ENCODE measurements at regions not wholly inside any gene's neighbourhood (a gene's known extent, or its start where the extent isn't known, plus 50 kb on each side); places are given as distances from the start of the nearest gene placed in this dataset.
A peak's percentile ranks its signal among the peaks of the same experiment; 100 is the strongest.

DNA sequence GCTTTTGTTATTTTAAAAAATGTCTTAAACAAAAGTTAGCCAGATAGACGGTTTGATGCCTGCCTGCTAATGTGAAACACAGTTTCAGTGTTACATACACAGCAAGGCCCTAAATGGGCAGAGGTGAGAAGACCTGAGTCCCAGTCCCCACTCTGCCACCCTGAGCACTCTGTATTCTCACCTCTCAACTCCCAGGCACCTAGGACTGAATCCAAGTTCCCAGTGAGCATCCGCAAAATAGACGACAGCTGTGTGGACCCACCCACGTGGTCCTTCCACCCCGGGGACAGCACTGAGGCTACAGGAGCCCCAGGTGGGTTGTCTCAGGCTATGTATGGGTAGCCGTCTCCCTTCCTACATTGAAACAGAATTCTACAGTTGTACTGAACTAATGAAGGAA, 111.5 kb downstream of the RPL27A start:
- no peak for DNase-seq (ENCODE audit: insufficient read length, low spot score)
- no peak for FAIRE-seq

GRCh38 chr11:8794677-8795103, 112.1 kb downstream of the RPL27A start:
- FAIRE-seq: no peak
- DNase-seq (ENCODE audit: insufficient read length, low spot score): no peak

DNA sequence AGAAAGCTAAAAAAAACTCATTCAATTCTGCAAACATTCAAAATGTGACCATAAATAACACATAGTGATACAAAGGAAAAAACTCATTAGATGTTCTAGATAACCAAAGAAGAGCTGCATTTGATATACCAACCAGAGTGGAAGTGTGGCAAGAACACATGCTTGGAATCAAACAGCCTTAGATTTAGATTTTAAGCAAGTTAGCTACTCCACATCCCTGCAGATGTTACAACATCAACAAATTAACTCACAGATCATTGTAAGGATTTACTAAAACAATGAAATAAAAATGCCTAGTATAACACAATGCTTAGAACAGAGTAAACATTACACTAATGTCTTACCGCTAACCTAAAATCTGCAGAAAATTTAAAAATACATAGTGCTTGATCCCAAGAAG, 114.0 kb upstream of the AKIP1 start:
- FAIRE-seq: no peak
- no peak for DNase-seq (ENCODE audit: insufficient read length, low spot score)

DNA sequence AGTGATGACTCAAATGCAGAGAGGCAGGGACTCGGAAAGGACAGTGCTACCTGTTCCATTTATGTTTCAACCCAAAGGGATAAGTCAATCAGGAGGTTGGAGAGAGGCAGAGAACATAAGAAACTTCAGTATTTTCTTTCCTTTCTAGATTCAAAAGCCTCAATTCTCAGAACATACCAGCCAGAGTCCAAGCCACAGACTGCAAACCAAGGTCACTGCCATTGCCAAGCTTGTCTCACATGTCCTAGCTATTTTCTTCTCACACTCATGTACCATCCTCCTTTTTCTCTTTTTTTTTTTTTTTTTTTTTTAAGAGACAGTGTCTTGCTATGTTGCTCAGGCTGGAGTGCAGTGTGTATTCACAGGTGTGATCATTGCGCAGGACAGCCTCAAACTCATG, 111.7 kb upstream of the AKIP1 start:
- FAIRE-seq (no peak), DNase-seq (ENCODE audit: insufficient read length, low spot score) (no peak)

DNA sequence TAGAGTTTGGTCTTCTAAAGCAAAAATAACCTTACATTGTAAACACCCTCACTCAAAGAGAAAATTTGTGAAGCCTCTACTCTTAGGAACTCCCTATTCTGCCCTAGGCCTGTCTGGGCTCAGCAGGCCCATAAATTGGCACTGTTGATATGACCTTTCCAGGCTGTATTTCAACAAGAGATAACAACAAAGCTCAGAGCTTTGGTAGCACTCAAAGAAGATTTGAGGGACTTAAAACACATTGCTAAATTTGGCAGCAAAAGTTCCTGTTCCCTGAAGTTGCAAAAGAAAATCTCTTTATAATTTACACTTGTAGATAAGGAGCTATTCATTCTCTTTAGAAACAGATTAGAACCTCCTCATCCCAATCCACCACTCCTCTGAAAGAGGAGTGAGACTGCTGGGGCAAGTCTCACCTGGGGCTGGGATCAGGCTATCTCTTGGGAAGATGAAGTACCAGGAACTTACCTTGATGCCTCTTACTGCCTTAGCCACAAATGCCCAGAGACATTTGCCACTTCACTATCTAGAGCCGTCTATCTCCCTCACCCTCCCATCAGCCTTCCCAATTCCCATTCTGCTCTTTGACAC, 110.4 kb upstream of the AKIP1 start:
- no peak for DNase-seq (ENCODE audit: insufficient read length, low spot score)
- FAIRE-seq: no peak

- FAIRE-seq: no peak
- no peak for DNase-seq (ENCODE audit: insufficient read length, low spot score)
Measured at GRCh38 chr11:8801121-8801520, 109.9 kb upstream of the AKIP1 start.

GRCh38 chr11:8802251-8802650, 108.7 kb upstream of the AKIP1 start:
- no peak for FAIRE-seq

GRCh38 chr11:8803973-8804372, 107.0 kb upstream of the AKIP1 start:
- no peak for DNase-seq (ENCODE audit: insufficient read length, low spot score)
- no peak for FAIRE-seq

More at GRCh38 chr11:8802251-8802650, 108.7 kb upstream of the AKIP1 start:
- DNase-seq (ENCODE audit: insufficient read length, low spot score): no peak

- DNase-seq (ENCODE audit: insufficient read length, low spot score): no peak
- FAIRE-seq: no peak
Measured at GRCh38 chr11:8805296-8805695, 105.7 kb upstream of the AKIP1 start.

DNA sequence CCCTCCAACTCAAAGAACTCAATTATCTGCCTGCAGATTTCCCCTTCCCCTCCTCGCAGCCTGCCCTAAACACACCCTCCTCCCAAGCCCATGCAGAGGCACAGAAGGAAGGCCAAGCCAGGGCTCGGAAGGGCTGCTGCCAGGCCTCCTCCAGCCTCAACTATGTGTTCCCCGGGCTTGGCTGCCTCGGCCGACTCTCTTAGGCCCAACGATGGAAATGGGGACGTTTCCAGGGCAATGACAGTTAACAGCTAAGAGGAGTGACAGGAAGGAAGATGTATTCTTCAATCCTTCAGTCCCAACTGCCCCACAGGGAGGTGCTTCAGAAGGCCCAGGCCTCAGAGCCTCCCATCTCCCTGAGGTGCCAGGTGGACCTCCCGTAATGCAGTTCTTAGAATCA, 104.0 kb upstream of the AKIP1 start:
- no peak for FAIRE-seq

DNA sequence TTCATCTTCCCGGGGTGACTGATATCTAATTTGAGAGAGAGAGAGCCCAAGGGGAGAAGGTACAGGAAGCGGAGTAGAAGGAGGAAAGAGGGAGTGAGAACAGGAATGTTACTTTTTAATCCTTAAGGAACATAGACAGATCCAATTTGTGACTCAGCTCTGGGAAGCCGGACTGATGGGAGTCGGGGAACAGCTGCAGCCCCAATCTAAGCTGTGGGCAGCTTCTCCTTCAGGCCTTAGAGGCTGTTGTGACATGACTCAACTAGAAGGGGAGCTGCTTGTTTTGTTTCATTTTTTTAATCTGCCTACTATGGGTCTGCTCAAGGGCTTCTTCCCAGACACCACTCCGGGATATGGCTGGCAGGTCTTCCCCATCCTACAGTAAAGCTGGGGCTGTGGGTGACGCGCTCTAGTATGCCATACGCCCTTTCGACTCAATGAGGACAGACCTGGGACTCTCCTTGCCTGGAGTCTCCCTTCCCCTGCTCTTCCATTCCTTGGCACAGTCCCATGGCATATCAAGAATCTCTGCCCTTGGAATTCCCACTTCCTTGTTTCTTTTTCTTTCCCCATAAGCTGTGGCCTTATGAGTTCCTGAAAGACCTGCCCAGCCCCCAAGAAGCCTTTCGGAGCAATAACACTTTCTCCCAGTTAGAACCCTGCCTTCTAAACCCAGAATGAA, 103.3 kb upstream of the AKIP1 start:
- FAIRE-seq (no peak), DNase-seq (ENCODE audit: insufficient read length, low spot score) (no peak)

More for the DNA sequence above, 104.0 kb upstream of the AKIP1 start:
- no peak for DNase-seq (ENCODE audit: insufficient read length, low spot score)

DNA sequence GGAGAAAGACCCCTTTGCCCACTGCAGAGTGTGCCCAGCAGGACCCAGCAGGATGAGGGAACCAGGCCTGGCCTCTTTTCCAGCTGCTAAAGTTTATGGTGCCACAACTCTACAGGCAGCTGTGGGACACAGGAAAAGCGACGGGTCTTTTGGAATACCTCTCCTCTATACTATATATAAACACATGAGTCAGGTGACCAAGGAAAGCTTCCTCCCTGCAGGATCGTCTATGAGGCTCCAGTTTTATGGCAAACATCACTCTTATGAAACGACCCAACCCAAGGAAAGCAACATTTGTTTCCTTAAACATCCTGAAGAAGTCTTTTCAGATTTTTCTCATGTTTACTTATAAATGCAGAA, 102.8 kb upstream of the AKIP1 start:
- FAIRE-seq (no peak), DNase-seq (ENCODE audit: insufficient read length, low spot score) (no peak)

DNA sequence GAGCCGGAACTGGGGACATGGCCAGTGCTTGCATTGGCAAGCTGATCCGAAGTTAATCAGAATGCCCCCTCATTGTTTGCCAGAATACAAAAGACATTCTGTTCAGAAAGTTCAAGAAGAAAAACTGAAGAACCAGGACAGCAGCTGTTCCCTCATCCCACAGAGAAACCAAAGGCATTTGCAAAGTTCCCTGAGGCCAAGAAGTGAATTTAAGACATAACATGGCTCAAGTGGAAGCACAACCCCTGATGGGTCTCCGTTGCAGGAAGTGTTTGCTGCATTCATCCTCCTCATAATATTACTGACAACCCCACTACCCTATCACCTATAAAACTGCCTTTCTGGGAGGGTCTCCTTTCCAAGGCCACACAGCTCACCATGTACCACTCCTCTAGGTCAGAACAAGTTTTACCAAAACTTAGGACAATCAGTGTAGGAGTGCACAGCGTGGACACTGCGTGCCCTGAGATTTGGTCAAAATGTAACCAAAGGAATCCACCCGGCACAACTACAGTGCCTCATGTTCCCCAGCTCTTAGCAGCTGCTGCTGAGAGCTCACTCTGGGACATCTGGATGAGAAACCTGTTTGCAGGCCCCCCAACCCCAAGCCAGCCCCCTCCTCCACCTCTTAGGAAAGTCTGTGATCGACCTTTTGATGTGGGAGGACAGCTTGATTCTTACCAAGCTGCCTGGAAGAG, 101.6 kb upstream of the AKIP1 start:
- FAIRE-seq (peak; percentile 20), DNase-seq (ENCODE audit: insufficient read length, low spot score) (no peak)

- FAIRE-seq (no peak), DNase-seq (ENCODE audit: insufficient read length, low spot score) (no peak)
Measured at GRCh38 chr11:8809939-8810539, 101.0 kb upstream of the AKIP1 start.

DNA sequence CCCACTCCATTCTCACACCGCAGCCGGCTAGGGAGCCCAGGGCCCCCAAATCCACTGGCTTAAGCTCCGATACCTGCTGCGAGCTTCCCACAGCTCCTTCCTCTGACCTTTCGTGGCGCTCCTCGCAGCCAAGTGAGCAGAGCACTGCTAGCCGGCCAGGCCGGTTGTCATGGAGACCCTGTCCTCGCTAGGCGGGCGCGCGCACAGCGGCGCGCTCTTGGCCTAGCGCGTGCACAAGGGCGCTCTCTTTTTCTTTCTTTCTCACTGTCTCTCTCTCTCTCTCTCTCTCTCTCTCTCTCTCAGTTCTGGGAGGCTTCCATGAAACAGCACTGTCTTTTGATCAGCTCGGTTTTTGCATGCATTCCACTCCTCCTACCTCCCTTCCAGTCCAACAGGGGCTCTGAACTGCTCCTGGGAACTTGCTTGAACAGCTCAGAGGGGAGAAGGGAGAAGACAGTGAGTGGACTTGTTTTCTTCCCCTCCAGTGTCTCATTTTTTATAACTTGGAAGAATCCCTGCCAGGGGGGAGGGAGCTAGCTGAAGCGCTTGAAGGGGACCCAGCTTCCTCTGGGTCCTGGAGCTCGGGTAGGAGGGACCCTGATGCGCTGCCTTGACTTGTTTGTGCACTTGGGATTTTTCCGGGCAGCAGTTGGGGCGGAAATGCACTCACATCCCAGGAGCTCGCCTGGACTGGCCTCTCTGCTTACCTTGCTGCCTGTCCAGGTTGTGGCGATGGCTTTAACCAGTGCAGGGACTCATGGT, 100.3 kb upstream of the AKIP1 start:
- FAIRE-seq (peak; percentile 60), DNase-seq (ENCODE audit: insufficient read length, low spot score) (peak; percentile 68)

DNA sequence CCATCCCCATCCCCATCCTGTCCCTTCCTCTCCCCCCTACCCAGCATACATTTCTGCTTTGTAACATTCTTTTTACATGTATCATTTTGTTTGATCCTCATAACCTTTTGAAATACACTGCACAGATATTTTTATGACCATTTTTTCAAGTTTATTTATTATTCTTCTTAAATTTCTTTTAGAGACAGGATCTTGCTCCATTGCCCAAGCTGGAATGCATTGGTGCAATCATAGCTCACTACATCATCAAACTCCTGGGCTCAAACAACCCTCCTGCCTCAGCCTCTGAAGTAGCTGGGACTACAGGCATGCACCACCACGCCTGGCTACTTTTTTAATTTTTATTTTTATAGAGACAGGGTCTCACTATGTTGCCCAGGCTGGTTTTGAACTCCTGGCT, 99.4 kb upstream of the AKIP1 start:
- FAIRE-seq: no peak
- DNase-seq (ENCODE audit: insufficient read length, low spot score): no peak

GRCh38 chr11:8812438-8812837, 98.6 kb upstream of the AKIP1 start:
- DNase-seq (ENCODE audit: insufficient read length, low spot score) (no peak), FAIRE-seq (no peak)

GRCh38 chr11:8813658-8814057, 97.3 kb upstream of the AKIP1 start:
- no peak for FAIRE-seq
- DNase-seq (ENCODE audit: insufficient read length, low spot score): peak; percentile 85

- no peak for FAIRE-seq
- DNase-seq (ENCODE audit: insufficient read length, low spot score): no peak
Measured at GRCh38 chr11:8814209-8814922, 96.6 kb upstream of the AKIP1 start.

DNA sequence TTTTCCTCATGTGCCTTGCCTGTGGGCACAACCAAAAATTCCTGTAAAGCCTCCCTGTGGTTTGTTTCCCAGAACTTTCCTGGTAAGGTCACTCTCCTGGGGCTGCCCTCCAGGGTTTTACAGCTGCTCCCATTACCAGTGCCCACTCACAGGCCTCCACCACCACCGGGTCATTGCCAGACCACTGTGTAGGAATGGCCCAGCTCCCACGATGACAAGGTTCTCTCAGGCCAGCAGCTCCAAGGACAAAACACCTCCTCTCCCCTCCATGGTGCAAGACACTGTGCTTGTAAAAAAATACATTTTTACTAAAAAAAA, 96.1 kb upstream of the AKIP1 start:
- FAIRE-seq (no peak), DNase-seq (ENCODE audit: insufficient read length, low spot score) (no peak)

DNA sequence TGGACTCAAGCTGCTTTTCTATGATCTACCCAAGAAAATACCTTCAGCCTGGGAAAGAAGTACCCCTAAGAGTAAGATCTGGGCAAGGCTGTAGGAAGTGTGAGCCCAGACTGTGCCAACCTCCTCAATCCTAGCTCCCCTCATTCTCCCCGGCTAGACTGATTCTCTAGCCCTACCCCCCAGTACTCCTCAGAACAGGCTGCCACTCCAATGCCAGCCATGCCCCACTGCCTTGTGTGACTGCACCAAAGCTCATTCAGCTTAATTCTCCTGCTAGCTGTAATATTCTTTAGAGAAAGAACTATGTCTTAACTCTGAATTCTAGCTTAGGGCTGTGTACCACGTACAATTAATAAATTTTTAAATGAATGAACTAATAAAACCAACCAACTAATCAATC, 92.6 kb upstream of the AKIP1 start:
- no peak for DNase-seq (ENCODE audit: insufficient read length, low spot score)
- no peak for FAIRE-seq
